Neural progenitor cell (in vitro differentiated cells): ENCODE measurements at regions not wholly inside any gene's neighbourhood (a gene's known extent, or its start where the extent isn't known, plus 50 kb on each side); places are given as distances from the start of the nearest gene placed in this dataset.

Experiments used
- CTCF ChIP-seq: fragments of 200-600 bp; sonication (generic); IDR thresholded peaks from 2 replicates; pipeline ENCODE4 v1.5.1; 2017; ENCODE audit warnings: antibody characterized with exemption, mild to moderate bottlenecking
- EZH2 ChIP-seq: fragments of 200-600 bp; sonication (generic); IDR thresholded peaks from 2 replicates; pipeline ENCODE4 v1.6.1; 2017; ENCODE audit warnings: antibody characterized with exemption, mild to moderate bottlenecking, moderate library complexity

- no peak for TF ChIP-seq CTCF
- no peak for TF ChIP-seq EZH2
These were observed 246.2 kb upstream of the GRIP1 start for GRCh38 chr12:66925083-66925482.
